ENCODE measurements at regions not wholly inside any gene's neighbourhood (a gene's known extent, or its start where the extent isn't known, plus 50 kb on each side); places are given as distances from the start of the nearest gene placed in this dataset.

GRCh38 chr3:28950614-28951013, 330.3 kb upstream of the RBMS3 start:
- TF ChIP-seq CTCF (IDR thresholded peaks at IDR 0.05; ENCODE audit: insufficient read depth, low read length, poor library complexity, severe bottlenecking) (no peak), EZH2phosphoT487 (conservative IDR thresholded peaks at IDR 0.05; ENCODE audit: low read length) (no peak)
